G401.6 (cell line): ENCODE measurements at regions not wholly inside any gene's neighbourhood (a gene's known extent, or its start where the extent isn't known, plus 50 kb on each side); places are given as distances from the start of the nearest gene placed in this dataset.

Source experiments
- FAIRE-seq: peaks from 2 replicates; lab custom pipeline; 2012; peaks lifted over from hg19 to GRCh38; lab: Jason Lieb, UNC

- FAIRE-seq, result no peak
Observed at GRCh38 chr9:115615821-115616665, 498.1 kb upstream of the TNC start.

GRCh38 chr9:115616666-115617239 is 498.8 kb upstream of the TNC start:
- FAIRE-seq, result no peak

GRCh38 chr9:115625251-115625650 is 507.3 kb upstream of the TNC start:
- no peak for FAIRE-seq

GRCh38 chr9:115625954-115626353 is 508.0 kb upstream of the TNC start:
- FAIRE-seq, result no peak

GRCh38 chr9:115627511-115627910 is 509.6 kb upstream of the TNC start:
- FAIRE-seq, result no peak

- no peak for FAIRE-seq
Observed at GRCh38 chr9:115628426-115628825, 510.5 kb upstream of the TNC start.

GRCh38 chr9:115629879-115630840 is 512.2 kb upstream of the TNC start:
- FAIRE-seq, result no peak

GRCh38 chr9:115632391-115632790 is 514.4 kb upstream of the TNC start:
- FAIRE-seq, result no peak

- no peak for FAIRE-seq
Observed at GRCh38 chr9:115633104-115633503, 515.1 kb upstream of the TNC start.

- FAIRE-seq, result no peak
Observed at GRCh38 chr9:115635680-115636383, 517.8 kb upstream of the PAPPA start.

GRCh38 chr9:115636596-115636995 is 517.0 kb upstream of the PAPPA start:
- FAIRE-seq, result no peak

- no peak for FAIRE-seq
Observed at GRCh38 chr9:115637661-115638060, 515.9 kb upstream of the PAPPA start.

GRCh38 chr9:115640887-115641286 is 512.7 kb upstream of the PAPPA start:
- no peak for FAIRE-seq

- no peak for FAIRE-seq
Observed at GRCh38 chr9:115642285-115642684, 511.3 kb upstream of the PAPPA start.

GRCh38 chr9:115643948-115644727 is 509.5 kb upstream of the PAPPA start:
- no peak for FAIRE-seq

- FAIRE-seq, result no peak
Observed at GRCh38 chr9:115649991-115650472, 503.6 kb upstream of the PAPPA start.

GRCh38 chr9:115650768-115651167 is 502.8 kb upstream of the PAPPA start:
- no peak for FAIRE-seq

GRCh38 chr9:115651461-115651860 is 502.1 kb upstream of the PAPPA start:
- FAIRE-seq, result no peak

GRCh38 chr9:115653171-115653606 is 500.4 kb upstream of the PAPPA start:
- FAIRE-seq, result no peak

GRCh38 chr9:115657695-115658094 is 495.9 kb upstream of the PAPPA start:
- FAIRE-seq, result no peak

- FAIRE-seq, result no peak
Observed at GRCh38 chr9:115665519-115665918, 488.1 kb upstream of the PAPPA start.
